Endothelial cell of umbilical vein (primary cell): ENCODE measurements at regions not wholly inside any gene's neighbourhood (a gene's known extent, or its start where the extent isn't known, plus 50 kb on each side); places are given as distances from the start of the nearest gene placed in this dataset.

Source experiments
- BruUV-seq: library from RNA; stranded (reverse); fragments of 400-500 nt; replicated peaks from 2 replicates; lab custom pipeline; 2021; lab: Mats Ljungman, UMichigan
- CTCF ChIA-PET: fragments of 300-600, 350-600 bp; sonication (Branson Sonifier 250); formaldehyde crosslinking; loops from one replicate; lab custom pipeline; 2021; ENCODE audit warnings: antibody characterized with exemption, inconsistent platforms; lab: Charles Lee
- POLR2A ChIA-PET: fragments of 300-600, 350-600 bp; sonication (Branson Sonifier 250); formaldehyde crosslinking; loops from one replicate; lab custom pipeline; 2021; ENCODE audit warnings: antibody characterized with exemption, inconsistent platforms; lab: Charles Lee
- DNase-seq: peaks from one replicate; pipeline ENCODE4 v3.0.0-alpha.2; 2011; ENCODE audit warnings: low read depth, low spot score
- FAIRE-seq: peaks from 2 replicates; lab custom pipeline; 2011; peaks lifted over from hg19 to GRCh38; lab: Jason Lieb, UNC
- H2AFZ ChIP-seq: 2 replicates; pipeline ENCODE4 v1.6.0; 2012; ENCODE audit warnings: low read depth, low read length, control low read depth, inconsistent platforms
- H3K27ac ChIP-seq: 2 replicates; pipeline ENCODE4 v1.5.1; 2011; ENCODE audit warnings: low read depth, mild to moderate bottlenecking, control low read depth, low read length, moderate library complexity; ENCODE audit not compliant: insufficient read depth
- H3K27me3 ChIP-seq, 2 experiments: 2 replicates each; pipeline versions ENCODE4 v1.6.0 to v1.6.1; 2011; ENCODE audit warnings: low read length in 2 of 2, mixed read lengths in 1 of 2; ENCODE audit not compliant: control insufficient read depth in 2 of 2, insufficient read depth in 2 of 2
- H3K36me3 ChIP-seq, 2 experiments: 2 replicates in 1 of 2; 3 replicates in 1 of 2; pipeline ENCODE4 v1.5.1; 2011; ENCODE audit warnings: low read length in 2 of 2, mild to moderate bottlenecking in 1 of 2, moderate library complexity in 1 of 2; ENCODE audit not compliant: control insufficient read depth in 2 of 2, insufficient read depth in 2 of 2; ENCODE audit errors: extremely low read depth in 1 of 2
- H3K4me1 ChIP-seq: 3 replicates; pipeline ENCODE4 v1.5.1; 2011; ENCODE audit warnings: mild to moderate bottlenecking, low read length; ENCODE audit not compliant: control insufficient read depth, insufficient read depth; ENCODE audit errors: extremely low read depth
- H3K4me2 ChIP-seq: 2 replicates; pipeline ENCODE4 v1.6.1; 2011; ENCODE audit warnings: low read length, control low read depth, mixed read lengths; ENCODE audit not compliant: insufficient read depth
- H3K4me3 ChIP-seq, 3 experiments: fragments of 200-600 bp in 1 of 3; sonication (generic), shearing (Covaris generic) in 1 of 3; replicated peaks in 1 of 3; 2 replicates each; pipeline ENCODE4 v1.5.1; 2011 to 2016; ENCODE audit warnings: control low read depth in 3 of 3, low read length in 3 of 3, mild to moderate bottlenecking in 2 of 3, inconsistent platforms in 1 of 3, low read depth in 1 of 3, moderate library complexity in 1 of 3; ENCODE audit not compliant: insufficient read depth in 1 of 3
- H3K79me2 ChIP-seq: 2 replicates; pipeline ENCODE4 v1.6.0; 2012; ENCODE audit warnings: low read length, inconsistent platforms; ENCODE audit not compliant: control insufficient read depth, insufficient read depth
- H3K9ac ChIP-seq: replicated peaks from 2 replicates; pipeline ENCODE3; 2011; ENCODE audit warnings: low read length, control low read depth; ENCODE audit not compliant: insufficient read depth; ENCODE audit errors: extremely low read depth
- H3K9me1 ChIP-seq: replicated peaks from 3 replicates; pipeline ENCODE4 v1.6.0; 2011; ENCODE audit warnings: mild to moderate bottlenecking, low read length; ENCODE audit not compliant: control insufficient read depth, insufficient read depth; ENCODE audit errors: extremely low read depth
- H3K9me3 ChIP-seq: replicated peaks from 2 replicates; pipeline ENCODE4 v1.5.1; 2012; ENCODE audit warnings: low read length, inconsistent platforms; ENCODE audit not compliant: control insufficient read depth, insufficient read depth
- H4K20me1 ChIP-seq: replicated peaks from 2 replicates; pipeline ENCODE3; 2011; ENCODE audit warnings: mild to moderate bottlenecking, low read length; ENCODE audit not compliant: control insufficient read depth, insufficient read depth; ENCODE audit errors: extremely low read depth
- EZH2 ChIP-seq: IDR thresholded peaks from 2 replicates; pipeline ENCODE4 v1.6.1; 2012; ENCODE audit warnings: borderline replicate concordance, low read depth, mild to moderate bottlenecking, moderate library complexity, low read length, inconsistent platforms; ENCODE audit not compliant: severe bottlenecking
- FOS ChIP-seq: IDR thresholded peaks from 2 replicates; pipeline ENCODE4 v1.6.1; 2011; ENCODE audit warnings: mild to moderate bottlenecking, low read length, moderate library complexity, borderline replicate concordance; ENCODE audit not compliant: insufficient read depth
- GATA2 ChIP-seq: IDR thresholded peaks from 2 replicates; pipeline ENCODE4 v1.7.0; 2011; ENCODE audit warnings: low read depth, mild to moderate bottlenecking, moderate library complexity, mixed read lengths, low read length; ENCODE audit not compliant: insufficient read length, insufficient read depth
- JUN ChIP-seq: IDR thresholded peaks from 2 replicates; pipeline ENCODE4 v1.6.1; 2011; ENCODE audit warnings: borderline replicate concordance, low read depth; ENCODE audit not compliant: insufficient read length, insufficient read depth
- MAX ChIP-seq: IDR thresholded peaks from 2 replicates; pipeline ENCODE4 v1.6.1; 2011; ENCODE audit not compliant: insufficient read depth, insufficient read length
- MYC ChIP-seq: IDR thresholded peaks from one replicate; pipeline ENCODE4 v1.6.1; 2011; ENCODE audit warnings: mild to moderate bottlenecking, low read depth, low read length
- POLR2A ChIP-seq: IDR thresholded peaks from 2 replicates; pipeline ENCODE4 v1.6.1; 2012; ENCODE audit warnings: low read depth, mild to moderate bottlenecking, control low read depth, low read length
- POLR2AphosphoS5 ChIP-seq: IDR thresholded peaks from 2 replicates; pipeline ENCODE4 v1.6.1; 2012; ENCODE audit warnings: low read depth, mild to moderate bottlenecking, control low read depth, low read length, moderate library complexity; ENCODE audit not compliant: insufficient read depth
- dilution Hi-C: fragments of 300-500 bp; cut with MboI; formaldehyde crosslinking; loops from one replicate; pipeline ENCODE4 v1.15.0; 2019; ENCODE audit warnings: low sequenced_read_pairs; ENCODE audit not compliant: extremely low pct_ligation_motif_present
- intact Hi-C: fragments of 100-400 bp; cut with micrococcal nuclease; formaldehyde crosslinking; loops from one replicate; pipeline ENCODE4 v1.10.0; 2022
- TF ChIP-seq, protein P1 (sequence below), 2 donors: IDR thresholded peaks; 1 replicate in 1 of 2; 2 replicates in 1 of 2; pipeline ENCODE4 v1.5.1; 2011; ENCODE audit warnings: low read length in 2 of 2, mild to moderate bottlenecking in 2 of 2, moderate library complexity in 2 of 2, control low read depth in 1 of 2, inconsistent platforms in 1 of 2, low read depth in 1 of 2; ENCODE audit not compliant: insufficient read depth in 1 of 2; ENCODE audit errors: extremely low read depth in 1 of 2

DNA sequence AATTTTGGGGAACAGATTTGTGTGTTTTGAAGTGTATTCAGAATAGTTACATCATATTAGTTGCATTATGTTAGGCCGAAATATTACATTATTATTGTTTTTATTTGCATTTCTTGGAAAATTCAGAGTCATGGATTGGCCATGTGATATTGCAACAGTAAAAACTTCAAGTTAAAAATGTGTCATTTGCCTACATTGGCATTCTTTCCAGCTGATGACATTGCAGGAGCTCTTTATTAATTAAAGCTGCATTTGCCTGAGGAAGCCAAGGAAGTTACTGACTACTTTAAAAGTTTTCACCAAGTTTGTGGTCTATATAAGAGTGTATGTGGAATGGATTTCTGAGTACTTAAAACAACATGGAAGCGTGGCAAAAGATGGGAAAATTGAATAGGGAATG lies 726.4 kb upstream of the SGO1 start:
- no peak overlapping the region for H3K27ac ChIP-seq
- no peak overlapping the region for H3K4me3 ChIP-seq
- POLR2A ChIA-PET, result no interaction called here
- H3K79me2 ChIP-seq, result no peaks in the 10 kb centered on the region
- intact Hi-C loops, result no loop called here
- no peak overlapping the region for H2AFZ ChIP-seq
- TF ChIP-seq MAX, result no peak
- TF ChIP-seq JUN, result no peak
- no peak for TF ChIP-seq POLR2AphosphoS5
- no peak for TF ChIP-seq POLR2A
- TF ChIP-seq, protein P1, sequence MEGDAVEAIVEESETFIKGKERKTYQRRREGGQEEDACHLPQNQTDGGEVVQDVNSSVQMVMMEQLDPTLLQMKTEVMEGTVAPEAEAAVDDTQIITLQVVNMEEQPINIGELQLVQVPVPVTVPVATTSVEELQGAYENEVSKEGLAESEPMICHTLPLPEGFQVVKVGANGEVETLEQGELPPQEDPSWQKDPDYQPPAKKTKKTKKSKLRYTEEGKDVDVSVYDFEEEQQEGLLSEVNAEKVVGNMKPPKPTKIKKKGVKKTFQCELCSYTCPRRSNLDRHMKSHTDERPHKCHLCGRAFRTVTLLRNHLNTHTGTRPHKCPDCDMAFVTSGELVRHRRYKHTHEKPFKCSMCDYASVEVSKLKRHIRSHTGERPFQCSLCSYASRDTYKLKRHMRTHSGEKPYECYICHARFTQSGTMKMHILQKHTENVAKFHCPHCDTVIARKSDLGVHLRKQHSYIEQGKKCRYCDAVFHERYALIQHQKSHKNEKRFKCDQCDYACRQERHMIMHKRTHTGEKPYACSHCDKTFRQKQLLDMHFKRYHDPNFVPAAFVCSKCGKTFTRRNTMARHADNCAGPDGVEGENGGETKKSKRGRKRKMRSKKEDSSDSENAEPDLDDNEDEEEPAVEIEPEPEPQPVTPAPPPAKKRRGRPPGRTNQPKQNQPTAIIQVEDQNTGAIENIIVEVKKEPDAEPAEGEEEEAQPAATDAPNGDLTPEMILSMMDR (IDR thresholded peaks at IDR 0.05; ENCODE audit: extremely low read depth in 1 of 2, insufficient read depth in 1 of 2, low read depth in 1 of 2, low read length in 2 of 2), result no peak
- no peaks in the 10 kb centered on the region for H3K36me3 ChIP-seq
- no peaks in the 10 kb centered on the region for H3K4me1 ChIP-seq
- no peaks in the 10 kb centered on the region for H3K9me1 ChIP-seq
- dilution Hi-C loops, result no loop called here
- BruUV-seq, result no TSS peak
- DNase-seq (no peak), FAIRE-seq (no peak)
- H3K9ac ChIP-seq, result no peak overlapping the region
- CTCF ChIA-PET, result no interaction called here
- H4K20me1 ChIP-seq, result no peaks in the 10 kb centered on the region
- H3K4me2 ChIP-seq, result no peak overlapping the region
- no peaks in the 10 kb centered on the region for H3K9me3 ChIP-seq
- H3K27me3 ChIP-seq, result no peaks in the 10 kb centered on the region

DNA sequence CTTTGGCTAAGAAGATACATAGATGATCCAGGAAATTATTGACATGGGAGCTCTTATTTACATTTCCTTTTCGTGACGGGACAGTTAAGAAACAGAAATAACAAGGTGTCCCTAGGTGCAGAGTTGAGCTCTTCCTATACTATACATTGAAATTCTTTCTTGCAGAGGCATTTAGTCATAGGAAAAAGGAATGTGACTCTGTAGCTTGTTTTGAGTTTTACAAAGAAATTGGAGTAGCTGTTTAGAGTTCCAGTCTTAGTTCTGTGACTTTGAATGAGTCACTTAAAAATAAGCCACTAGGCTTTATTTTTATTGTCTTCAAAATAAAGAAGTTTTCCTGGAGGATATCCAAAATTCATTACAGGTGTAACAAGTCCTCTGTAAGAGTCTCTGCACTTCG lies 723.5 kb upstream of the SGO1 start:
- no peak overlapping the region for H3K4me3 ChIP-seq
- H3K36me3 ChIP-seq, result no peaks in the 10 kb centered on the region
- dilution Hi-C loops (no loop called here), intact Hi-C loops (no loop called here)
- H3K4me2 ChIP-seq, result no peak overlapping the region
- no peaks in the 10 kb centered on the region for H4K20me1 ChIP-seq
- H3K9me1 ChIP-seq, result no peaks in the 10 kb centered on the region
- BruUV-seq, result no TSS peak
- H3K4me1 ChIP-seq, result no peaks in the 10 kb centered on the region
- DNase-seq (no peak), FAIRE-seq (no peak)
- no peaks in the 10 kb centered on the region for H3K27me3 ChIP-seq
- no peaks in the 10 kb centered on the region for H3K79me2 ChIP-seq
- H3K27ac ChIP-seq, result no peak overlapping the region
- H2AFZ ChIP-seq, result no peak overlapping the region
- ChIA-PET CTCF (no interaction called here), POLR2A (no interaction called here)
- no peak for TF ChIP-seq MAX
- no peak for TF ChIP-seq EZH2
- no peak for TF ChIP-seq GATA2
- TF ChIP-seq, protein P1 (IDR thresholded peaks at IDR 0.05; ENCODE audit: extremely low read depth in 1 of 2, insufficient read depth in 1 of 2, low read depth in 1 of 2, low read length in 2 of 2), result no peak
- no peak for TF ChIP-seq POLR2A
- TF ChIP-seq MYC, result no peak
- TF ChIP-seq JUN, result no peak
- no peak for TF ChIP-seq POLR2AphosphoS5
- TF ChIP-seq FOS, result no peak
- H3K9me3 ChIP-seq, result no peaks in the 10 kb centered on the region
- H3K9ac ChIP-seq, result no peak overlapping the region
